HL-60 (cell line): ENCODE measurements at regions not wholly inside any gene's neighbourhood (a gene's known extent, or its start where the extent isn't known, plus 50 kb on each side); places are given as distances from the start of the nearest gene placed in this dataset.

Source experiments
- DNase-seq, 2 experiments: peaks; one replicate each; pipeline ENCODE4 v3.0.0-alpha.2; 2010 to 2020; ENCODE audit warnings: low read depth in 1 of 2, low spot score in 1 of 2
- H3K27ac ChIP-seq: fragments of 250-450 bp; sonication (Bioruptor Pico); replicated peaks from 2 replicates; pipeline ENCODE4 v1.5.1; 2020; ENCODE audit warnings: mild to moderate bottlenecking, moderate library complexity
- H3K27me3 ChIP-seq: fragments of 250-450 bp; sonication (Bioruptor Pico); 2 replicates; pipeline ENCODE4 v1.5.1; 2021; ENCODE audit warnings: mild to moderate bottlenecking, moderate library complexity; ENCODE audit not compliant: insufficient read depth, poor library complexity, severe bottlenecking
- H3K4me3 ChIP-seq: replicated peaks from 2 replicates; pipeline ENCODE4 v1.5.1; 2011; ENCODE audit warnings: mild to moderate bottlenecking, control low read depth, low read length; ENCODE audit not compliant: insufficient read depth
- GABPA ChIP-seq: IDR thresholded peaks from 2 replicates; pipeline ENCODE4 v1.6.1; 2012; ENCODE audit warnings: low read depth
- POLR2AphosphoS5 ChIP-seq: IDR thresholded peaks from 2 replicates; pipeline ENCODE4 v1.6.1; 2012; ENCODE audit warnings: low read depth
- REST ChIP-seq: IDR thresholded peaks from 2 replicates; pipeline ENCODE4 v1.6.1; 2012; ENCODE audit warnings: low read depth; ENCODE audit not compliant: insufficient replicate concordance
- SPI1 ChIP-seq: IDR thresholded peaks from 2 replicates; pipeline ENCODE4 v1.6.1; 2012; ENCODE audit warnings: low read depth, mild to moderate bottlenecking, borderline replicate concordance
- TF ChIP-seq, protein P1 (sequence below): IDR thresholded peaks from one replicate; pipeline ENCODE4 v1.5.1; 2011; ENCODE audit warnings: low read length, control low read depth, inconsistent platforms; ENCODE audit not compliant: insufficient read depth

GRCh38 chr5:143992496-143992895 lies 178.0 kb downstream of the YIPF5 start:
- H3K27ac ChIP-seq = no peak overlapping the region
- no peaks in the 10 kb centered on the region for H3K27me3 ChIP-seq
- no peak overlapping the region for H3K4me3 ChIP-seq
- TF ChIP-seq POLR2AphosphoS5 (no peak), SPI1 (no peak), REST (no peak), GABPA (no peak)
- TF ChIP-seq, protein P1, sequence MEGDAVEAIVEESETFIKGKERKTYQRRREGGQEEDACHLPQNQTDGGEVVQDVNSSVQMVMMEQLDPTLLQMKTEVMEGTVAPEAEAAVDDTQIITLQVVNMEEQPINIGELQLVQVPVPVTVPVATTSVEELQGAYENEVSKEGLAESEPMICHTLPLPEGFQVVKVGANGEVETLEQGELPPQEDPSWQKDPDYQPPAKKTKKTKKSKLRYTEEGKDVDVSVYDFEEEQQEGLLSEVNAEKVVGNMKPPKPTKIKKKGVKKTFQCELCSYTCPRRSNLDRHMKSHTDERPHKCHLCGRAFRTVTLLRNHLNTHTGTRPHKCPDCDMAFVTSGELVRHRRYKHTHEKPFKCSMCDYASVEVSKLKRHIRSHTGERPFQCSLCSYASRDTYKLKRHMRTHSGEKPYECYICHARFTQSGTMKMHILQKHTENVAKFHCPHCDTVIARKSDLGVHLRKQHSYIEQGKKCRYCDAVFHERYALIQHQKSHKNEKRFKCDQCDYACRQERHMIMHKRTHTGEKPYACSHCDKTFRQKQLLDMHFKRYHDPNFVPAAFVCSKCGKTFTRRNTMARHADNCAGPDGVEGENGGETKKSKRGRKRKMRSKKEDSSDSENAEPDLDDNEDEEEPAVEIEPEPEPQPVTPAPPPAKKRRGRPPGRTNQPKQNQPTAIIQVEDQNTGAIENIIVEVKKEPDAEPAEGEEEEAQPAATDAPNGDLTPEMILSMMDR = no peak
- DNase-seq = no peak

GRCh38 chr5:144002876-144003275 lies 167.6 kb downstream of the YIPF5 start:
- no peaks in the 10 kb centered on the region for H3K27me3 ChIP-seq
- no peak for TF ChIP-seq SPI1
- TF ChIP-seq POLR2AphosphoS5 = no peak
- TF ChIP-seq, protein P1 = no peak
- no peak for TF ChIP-seq REST
- no peak for TF ChIP-seq GABPA
- H3K4me3 ChIP-seq = no peak overlapping the region
- no peak overlapping the region for H3K27ac ChIP-seq
- no peak for DNase-seq

DNA sequence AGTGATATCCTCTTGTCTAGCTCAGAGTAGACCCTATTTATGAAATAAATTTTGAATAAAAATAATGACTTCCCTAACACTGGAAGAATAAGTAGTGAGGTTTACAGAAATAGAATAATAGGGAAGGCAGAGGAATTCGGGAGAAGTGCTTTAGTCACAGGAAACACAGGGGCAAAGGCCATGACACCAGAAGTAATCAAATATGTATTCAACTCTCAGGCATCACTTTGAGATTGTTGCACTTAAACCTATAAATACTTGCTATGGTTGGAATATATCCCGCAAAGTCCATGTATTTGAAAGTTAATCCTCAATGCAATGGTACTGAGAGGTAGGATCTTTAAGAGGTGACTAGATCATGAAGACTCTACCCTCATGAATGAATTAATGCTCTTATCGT lies 166.8 kb downstream of the YIPF5 start:
- TF ChIP-seq REST (no peak), SPI1 (no peak), POLR2AphosphoS5 (no peak), GABPA (no peak)
- TF ChIP-seq, protein P1 = no peak
- Histone ChIP-seq H3K4me3 (no peak overlapping the region), H3K27ac (no peak overlapping the region), H3K27me3 (no peaks in the 10 kb centered on the region)
- DNase-seq = no peak
